ENCODE measurements at regions not wholly inside any gene's neighbourhood (a gene's known extent, or its start where the extent isn't known, plus 50 kb on each side); places are given as distances from the start of the nearest gene placed in this dataset.

- no peak for DNase-seq
Measured at GRCh38 chr20:56805313-56805712, 176.2 kb downstream of the TFAP2C start.

DNA sequence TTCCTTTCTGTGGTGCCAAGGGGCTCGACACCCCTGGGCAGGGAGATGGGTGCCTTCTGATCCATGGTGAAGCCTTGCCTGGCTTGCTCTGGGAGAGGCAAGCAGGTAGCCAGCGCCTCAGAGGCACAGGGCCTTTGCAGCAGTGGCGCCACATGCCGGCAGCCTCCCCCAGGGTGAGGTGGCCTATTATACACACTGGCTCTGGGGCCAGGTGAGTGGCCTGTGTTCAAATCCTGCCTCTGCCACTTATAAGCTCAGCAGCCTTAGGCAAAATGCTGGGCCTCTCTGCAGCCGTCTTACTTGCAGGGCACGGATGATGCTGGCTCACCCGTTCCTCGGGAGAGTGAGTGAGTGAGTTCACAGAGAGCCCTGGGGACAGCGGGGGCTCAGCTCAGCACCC is 176.9 kb downstream of the TFAP2C start:
- no peak for DNase-seq

GRCh38 chr20:56806952-56807517 is 177.9 kb downstream of the TFAP2C start:
- DNase-seq, result no peak

GRCh38 chr20:56808117-56808725 is 179.1 kb downstream of the TFAP2C start:
- DNase-seq, result no peak

- DNase-seq, result no peak
Measured at GRCh38 chr20:56808732-56809131, 179.6 kb downstream of the TFAP2C start.

- DNase-seq, result no peak
Measured at GRCh38 chr20:56809668-56810067, 180.6 kb downstream of the TFAP2C start.

GRCh38 chr20:56810141-56810540 is 181.0 kb downstream of the TFAP2C start:
- DNase-seq, result no peak

DNA sequence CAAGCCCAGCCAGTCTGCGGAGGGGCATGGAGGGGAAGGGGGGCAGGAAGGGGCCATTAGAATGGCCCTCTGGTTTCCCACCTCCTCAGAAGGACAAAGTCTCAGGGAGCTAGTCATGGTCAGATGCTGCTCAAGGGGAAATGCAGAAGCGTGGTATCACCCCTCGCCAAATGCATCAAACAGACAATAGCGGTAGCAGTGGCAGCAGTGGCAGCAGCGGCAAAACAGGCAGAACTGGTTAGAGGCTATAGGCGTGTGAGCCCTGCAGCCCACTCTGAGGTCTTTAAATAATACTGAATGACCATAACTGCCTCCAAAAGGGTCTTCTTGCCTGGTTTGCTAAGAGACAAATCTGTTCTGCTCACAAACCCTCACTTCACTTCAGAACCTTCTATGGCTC is 186.7 kb downstream of the TFAP2C start:
- no peak for DNase-seq

DNA sequence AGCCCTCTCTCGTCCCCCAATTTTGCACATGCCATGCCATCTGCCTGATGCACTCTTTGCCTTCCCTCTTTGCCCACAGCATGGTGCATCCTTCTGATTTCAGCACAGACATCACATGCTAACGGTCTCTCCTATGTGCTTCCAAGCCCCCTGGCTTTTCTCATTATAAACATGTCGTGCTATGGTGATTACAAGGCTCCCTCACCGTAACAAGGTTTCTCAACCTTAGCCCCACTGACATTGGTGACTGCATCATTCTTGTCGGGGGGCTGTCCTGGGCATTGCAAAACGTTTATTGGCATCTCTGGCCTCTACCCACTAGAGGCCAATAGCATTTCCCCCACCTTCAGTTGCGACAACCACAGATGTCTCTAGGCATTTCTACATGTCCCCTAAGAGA is 187.2 kb downstream of the TFAP2C start:
- no peak for DNase-seq

- DNase-seq, result no peak
Measured at GRCh38 chr20:56817780-56818675, 188.9 kb downstream of the TFAP2C start.

GRCh38 chr20:56820984-56821383 is 191.9 kb downstream of the TFAP2C start:
- no peak for DNase-seq

DNA sequence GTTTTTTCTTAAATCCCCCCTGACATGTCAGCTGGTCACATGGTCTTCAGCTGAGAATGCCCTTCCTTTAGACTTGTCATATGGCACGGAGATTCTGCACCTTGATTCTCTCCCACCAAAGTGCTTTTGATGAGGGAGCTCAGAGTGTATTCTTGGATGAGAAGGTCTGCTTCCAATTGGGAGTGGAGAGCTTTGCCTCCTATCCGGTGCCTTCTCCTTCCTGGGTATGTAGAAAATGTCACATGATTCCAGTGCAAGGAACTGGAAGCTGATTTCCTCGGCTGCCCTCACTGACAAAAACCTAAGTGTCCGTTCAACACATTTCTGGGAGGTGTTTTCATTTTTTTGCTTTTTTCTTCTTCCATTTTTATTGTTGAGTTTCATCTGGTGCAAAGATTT is 197.2 kb downstream of the TFAP2C start:
- DNase-seq, result no peak

DNA sequence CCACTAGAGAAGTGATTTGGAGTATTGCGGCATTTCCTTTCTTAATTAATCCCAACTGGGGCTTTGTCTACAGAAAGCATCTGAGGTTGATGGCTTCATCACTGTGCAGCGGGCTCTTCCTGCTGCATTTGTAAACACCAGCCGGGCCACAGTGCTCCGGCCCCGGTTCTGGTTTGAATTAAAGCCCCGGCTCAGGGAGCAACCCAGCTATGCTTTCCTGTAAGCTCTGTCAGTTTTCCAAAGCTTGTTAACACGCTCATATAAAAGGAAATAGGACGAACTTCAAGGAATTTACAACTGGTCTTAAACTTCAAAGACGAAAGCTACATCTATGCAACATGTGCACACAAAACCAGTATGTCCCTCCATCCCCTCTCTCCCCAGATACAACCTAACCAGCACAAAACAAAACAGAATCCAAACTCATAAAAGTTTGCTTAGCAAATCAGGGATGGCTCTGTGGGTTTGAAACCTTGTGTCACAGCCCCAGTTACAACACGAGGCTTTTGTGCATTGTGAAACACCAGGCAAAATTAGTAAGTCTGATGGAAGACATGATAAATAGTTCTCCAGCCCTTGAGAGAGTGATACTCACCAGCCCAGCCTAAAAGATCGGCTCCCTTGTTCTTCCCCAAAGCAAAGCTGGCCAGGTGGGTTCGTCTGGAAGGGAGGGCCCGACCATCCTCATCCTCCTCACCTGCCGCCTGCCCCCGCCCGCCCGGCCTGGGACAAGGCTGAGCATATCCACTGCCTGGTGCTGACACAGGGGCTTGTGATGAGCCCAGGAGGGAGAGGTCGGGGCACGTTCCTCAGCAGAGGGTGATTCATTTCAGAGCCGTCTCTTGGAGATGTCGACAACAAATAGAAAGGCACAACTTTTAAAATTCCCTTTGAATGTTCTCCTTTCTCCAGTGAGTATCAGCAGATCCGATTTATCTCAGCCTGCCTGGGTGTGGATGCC is 197.9 kb downstream of the TFAP2C start:
- DNase-seq, result peak; percentile 89

- peak; percentile 37 for DNase-seq
Measured at GRCh38 chr20:56827763-56828162, 198.7 kb downstream of the TFAP2C start.

DNA sequence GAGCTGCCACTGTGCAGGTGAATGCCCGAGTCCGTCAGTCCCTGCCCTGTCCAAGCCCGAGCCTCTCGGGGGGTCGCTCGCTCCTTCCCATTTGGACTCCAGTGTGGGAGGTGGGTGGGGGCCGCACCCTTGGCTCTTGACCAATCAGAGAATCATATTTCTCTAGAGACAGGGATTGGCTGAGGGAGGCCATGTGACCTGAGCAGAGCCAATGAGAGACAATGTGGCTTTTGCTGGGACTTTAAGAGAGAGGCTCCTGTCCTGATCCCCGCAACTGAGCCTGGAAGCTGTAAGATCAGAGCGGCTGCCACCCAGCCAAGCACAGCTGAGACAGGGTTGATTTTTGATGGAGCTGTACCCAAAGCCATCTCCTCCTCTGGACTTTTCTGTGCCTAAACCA is 199.3 kb downstream of the TFAP2C start:
- no peak for DNase-seq

GRCh38 chr20:56829788-56830385 is 200.8 kb downstream of the TFAP2C start:
- no peak for DNase-seq

- DNase-seq, result no peak
Measured at GRCh38 chr20:56831795-56832194, 202.7 kb downstream of the TFAP2C start.

DNA sequence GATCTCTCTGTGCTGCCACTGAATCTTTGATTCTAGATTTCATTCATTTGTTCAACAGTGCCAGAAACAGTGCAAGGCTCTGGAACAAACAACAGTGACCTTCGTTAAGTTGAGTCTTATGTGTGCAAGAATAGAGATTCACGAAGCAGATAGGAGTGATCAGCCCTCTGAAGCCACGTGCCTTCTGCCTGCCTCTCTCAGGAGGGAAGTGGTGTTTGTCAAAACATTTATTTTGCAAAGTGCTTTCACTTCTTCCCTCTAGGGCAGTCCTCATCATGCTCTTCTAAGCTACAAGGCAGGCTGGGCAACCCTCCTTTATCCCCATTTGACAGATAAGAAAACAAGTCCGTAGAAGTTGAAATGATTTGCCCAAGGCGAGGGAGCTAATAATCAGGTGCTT is 204.3 kb downstream of the TFAP2C start:
- no peak for DNase-seq

DNA sequence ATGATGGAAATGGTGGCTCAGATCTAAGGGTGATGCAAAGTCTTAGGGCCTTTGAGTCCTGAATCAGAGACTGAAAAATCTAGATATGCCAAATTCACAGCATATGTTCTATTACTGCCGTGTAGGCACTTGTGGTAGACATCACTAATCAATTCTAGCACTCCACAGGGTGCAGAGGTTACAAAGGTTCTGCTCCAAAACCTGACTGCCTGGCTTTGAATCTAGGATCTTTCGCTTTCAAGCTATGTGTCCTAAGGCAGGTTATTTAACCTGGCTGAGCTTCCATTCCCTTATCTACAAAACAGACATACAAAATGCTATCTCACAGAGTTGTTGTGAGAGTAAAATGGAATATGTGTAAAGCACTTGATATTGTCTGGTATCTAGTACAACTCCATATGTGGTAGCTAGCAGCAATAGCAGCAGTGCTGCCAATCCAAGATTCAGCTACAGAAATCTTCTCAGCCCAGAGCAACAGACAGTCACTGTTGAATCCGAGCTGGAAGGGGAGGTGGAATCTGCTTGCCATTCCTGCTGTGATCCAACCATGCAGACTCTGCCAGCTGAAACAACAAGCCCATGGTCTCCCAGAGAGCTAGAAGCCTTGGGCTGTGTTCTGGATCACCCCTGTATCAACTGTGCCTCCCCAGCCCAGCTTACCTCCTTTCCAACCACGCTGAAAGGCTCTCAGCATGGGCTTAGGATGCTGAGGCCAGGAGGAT is 206.9 kb downstream of the TFAP2C start:
- DNase-seq, result no peak

DNA sequence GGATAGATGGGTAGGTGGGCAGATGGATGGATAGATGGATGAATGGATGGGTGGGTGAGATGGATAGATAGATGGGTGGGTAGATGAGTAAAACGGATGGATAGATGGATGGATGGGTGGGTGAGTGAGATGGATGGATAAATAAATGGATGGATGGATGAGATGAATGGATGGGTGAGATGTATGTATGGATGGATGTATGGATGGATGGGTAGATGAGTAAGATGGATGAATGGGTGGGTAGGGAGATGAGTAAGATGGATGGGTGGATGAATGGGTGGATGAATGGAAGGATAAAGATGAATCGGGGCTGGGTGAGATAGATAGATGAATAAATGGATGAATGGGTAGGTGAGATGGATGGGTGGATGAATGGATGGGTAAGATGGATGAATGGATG is 210.1 kb downstream of the TFAP2C start:
- no peak for DNase-seq

DNA sequence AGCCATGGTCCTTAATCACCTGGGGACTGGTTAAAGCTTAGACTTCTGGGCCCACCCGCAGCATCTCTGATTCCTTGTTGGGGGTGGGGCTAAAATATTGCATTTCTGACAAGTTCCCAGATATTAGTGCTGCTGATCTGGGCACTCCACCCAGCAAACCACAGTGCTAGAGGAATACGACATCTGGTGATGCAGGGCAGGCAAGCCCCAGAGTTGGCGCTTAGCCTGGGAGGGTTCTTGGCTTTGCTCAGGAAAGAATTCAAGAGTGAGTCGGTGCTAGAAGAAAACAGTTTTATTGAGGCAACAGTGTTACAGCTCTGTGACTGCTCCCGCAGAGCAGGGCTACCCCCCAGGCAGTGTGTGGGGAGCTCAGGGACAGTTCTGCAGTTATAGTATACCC is 210.7 kb downstream of the TFAP2C start:
- DNase-seq, result peak; percentile 8

- no peak for DNase-seq
Measured at GRCh38 chr20:56840716-56841261, 211.7 kb downstream of the TFAP2C start.
